ENCODE measurements at regions not wholly inside any gene's neighbourhood (a gene's known extent, or its start where the extent isn't known, plus 50 kb on each side); places are given as distances from the start of the nearest gene placed in this dataset.
"Not testable (repeated sequence)": the region's sequence is repeated elsewhere in the genome, so short reads cannot be mapped to it uniquely, and the experiment has no call there.

DNA sequence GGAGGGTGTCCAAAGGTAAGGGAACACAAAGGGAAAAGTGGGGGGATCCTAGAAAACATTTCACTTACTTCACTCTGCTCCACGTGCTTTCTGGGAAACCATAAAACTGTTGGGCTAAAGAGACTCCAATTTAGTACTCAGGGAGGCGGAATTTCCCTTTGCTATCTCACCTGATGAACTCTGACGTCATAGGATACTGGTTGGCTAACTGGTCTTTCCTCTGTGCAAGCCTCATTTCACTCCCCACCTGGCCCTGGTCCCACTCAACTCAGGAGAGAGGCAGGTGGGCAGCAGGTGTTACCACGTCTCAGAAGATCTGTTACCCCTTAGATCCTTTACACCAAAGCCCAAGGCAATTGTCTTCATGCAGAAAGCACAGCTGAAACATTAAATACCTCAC lies 51.8 kb upstream of the PMAIP1 start:
- DNase-seq (ENCODE audit: low spot score): no peak

DNA sequence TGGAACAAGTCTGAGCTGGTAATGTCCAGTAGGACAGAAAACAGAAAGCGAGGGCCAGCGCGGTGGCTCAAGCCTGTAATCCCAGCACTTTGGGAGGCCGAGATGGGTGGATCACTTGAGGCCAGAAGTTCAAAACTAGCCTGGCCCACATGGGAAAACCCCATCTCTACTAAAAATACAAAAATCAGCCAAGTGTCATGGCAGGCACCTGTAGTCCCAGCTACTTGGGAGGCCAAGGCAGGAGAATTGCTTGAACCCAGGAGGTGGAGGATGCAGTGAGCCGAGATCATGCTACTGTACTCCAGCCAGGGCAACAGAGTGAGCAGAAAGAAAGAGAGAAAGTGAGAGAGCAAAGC lies 52.3 kb upstream of the PMAIP1 start:
- DNase-seq (ENCODE audit: low spot score): not testable (repeated sequence)

DNA sequence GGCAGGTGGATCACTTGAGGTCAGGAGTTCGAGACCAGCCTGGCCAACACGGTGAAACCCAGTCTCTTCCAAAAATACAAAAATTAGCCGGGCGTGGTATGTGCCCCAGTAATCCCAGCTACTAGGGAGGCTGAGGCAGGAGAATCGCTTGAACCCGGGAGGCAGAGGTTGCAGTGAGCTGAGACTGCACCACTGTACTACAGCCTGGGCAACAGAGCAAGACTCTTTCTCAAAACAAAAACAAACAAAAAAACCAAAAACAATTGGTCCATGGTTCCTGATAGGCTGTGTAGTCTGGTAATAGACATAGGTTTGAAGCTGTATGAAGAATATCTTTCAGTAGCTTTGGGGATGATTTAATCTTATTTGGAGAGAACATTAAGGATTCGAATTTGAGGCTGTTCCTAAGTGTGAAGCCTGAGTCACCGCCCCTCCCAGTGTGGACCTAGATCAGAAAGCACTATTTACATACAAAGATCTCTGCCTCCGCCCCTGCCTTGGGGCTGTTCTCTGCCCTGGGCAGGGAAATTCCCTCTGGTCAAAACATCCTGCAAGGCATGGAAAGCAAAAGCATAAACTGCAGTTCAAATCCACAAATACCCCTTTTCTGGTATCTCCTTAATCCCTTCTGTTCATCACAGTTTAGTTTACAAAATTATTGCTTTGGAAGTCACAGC lies 52.8 kb upstream of the PMAIP1 start:
- no peak for DNase-seq (ENCODE audit: low spot score)

DNA sequence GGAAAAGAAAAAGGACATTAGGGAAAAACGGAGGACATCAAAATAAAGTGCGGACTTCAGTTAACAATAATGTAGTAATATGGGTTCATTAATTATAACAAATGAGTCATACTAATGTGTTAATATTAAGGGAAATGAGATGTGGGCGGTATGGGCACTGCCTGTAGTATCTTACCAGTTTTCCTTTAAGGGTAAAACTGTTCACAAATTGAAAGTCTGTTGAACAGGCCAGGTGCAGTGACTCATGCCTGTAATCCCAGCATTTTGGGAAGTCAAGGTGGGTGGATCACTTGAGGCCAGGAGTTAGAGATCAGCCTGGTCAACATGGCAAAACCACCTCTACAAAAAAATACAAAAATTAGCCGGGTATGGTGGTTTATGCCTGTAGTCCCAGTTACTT lies 56.8 kb upstream of the PMAIP1 start:
- no peak for DNase-seq (ENCODE audit: low spot score)

DNA sequence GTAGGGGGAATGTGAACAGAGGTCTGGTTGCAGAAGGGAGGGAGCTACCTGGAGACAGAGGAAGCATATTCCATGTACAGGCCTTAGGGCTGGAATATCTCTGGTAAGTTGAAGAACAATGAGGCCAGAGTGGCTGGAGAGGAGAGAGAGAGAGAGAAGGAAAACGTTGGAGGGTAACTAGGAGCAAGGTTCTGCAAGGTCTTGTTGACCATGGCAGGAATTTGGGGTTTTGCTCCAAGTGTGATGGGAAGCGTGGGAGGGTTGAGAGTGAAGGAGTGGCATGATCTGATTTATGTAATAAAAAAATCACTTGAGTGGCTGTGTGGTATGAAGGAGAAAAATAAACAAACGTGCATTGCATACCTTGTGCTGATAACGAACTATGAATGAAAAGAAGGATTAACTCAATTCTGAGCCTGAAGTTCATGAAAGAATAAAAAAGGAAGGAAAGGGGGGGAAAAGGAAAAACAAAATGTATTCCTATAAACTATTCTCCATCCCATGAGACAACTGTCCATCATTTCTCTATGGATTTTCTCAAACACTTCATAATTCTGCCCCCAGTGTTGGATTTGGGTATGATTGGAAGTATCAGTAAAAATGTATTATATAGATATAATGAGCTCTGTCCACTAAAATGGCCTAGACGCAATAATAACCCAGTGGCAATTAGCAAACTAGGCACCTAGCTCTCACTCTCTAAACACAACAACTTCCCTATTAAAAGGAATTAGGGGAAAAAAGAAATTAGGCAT lies 59.7 kb upstream of the PMAIP1 start:
- DNase-seq (ENCODE audit: low spot score): no peak

GRCh38 chr18:59839246-59839645 lies 60.5 kb upstream of the PMAIP1 start:
- DNase-seq (ENCODE audit: low spot score): no peak

DNA sequence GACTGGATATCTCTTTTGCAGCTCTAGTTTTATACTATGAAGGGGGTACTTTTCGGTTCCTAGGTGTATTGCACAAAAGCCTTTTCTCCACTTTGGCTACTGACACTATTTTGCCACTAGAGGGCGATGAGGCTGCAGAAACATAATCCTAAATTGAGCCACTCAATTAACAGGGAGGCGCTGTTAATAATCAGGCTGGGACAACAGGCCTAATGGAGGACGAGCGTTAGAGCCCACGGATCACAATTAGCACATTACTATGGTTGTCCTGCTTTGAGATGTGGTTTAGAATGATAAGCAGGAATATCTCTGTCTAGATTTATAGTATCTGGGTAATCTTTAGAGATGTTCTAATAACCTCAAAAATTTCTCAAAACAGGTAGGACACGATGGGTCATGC lies 62.2 kb upstream of the PMAIP1 start:
- DNase-seq (ENCODE audit: low spot score): peak; percentile 64

GRCh38 chr18:59835605-59836379 lies 64.0 kb upstream of the PMAIP1 start:
- no peak for DNase-seq (ENCODE audit: low spot score)

DNA sequence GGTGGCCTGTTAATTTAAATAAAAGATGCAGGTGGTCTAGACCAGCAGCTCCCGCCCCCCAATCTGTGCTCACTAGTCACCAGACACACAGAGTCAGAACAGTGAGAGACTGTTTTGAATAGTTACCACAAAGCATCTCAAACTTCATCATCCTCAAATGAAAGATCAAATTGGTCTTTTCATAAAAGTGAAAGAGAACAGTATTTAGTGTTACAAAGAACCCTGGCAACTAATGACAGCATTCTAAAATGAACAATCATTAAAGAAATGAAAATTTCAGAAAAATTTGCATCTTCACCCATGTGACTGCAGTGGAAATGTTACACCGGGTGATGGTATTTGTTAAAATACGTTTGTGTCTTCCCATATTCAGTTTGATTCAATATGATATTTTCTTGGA lies 65.5 kb upstream of the PMAIP1 start:
- no peak for DNase-seq (ENCODE audit: low spot score)

GRCh38 chr18:59833785-59834184 lies 66.0 kb upstream of the PMAIP1 start:
- DNase-seq (ENCODE audit: low spot score): no peak

- DNase-seq (ENCODE audit: low spot score): peak; percentile 72
These were observed 76.1 kb upstream of the PMAIP1 start for GRCh38 chr18:59823596-59824195.

- DNase-seq (ENCODE audit: low spot score): no peak
These were observed 76.9 kb upstream of the PMAIP1 start for GRCh38 chr18:59822612-59823550.

GRCh38 chr18:59821983-59822382 lies 77.8 kb upstream of the PMAIP1 start:
- no peak for DNase-seq (ENCODE audit: low spot score)

- DNase-seq (ENCODE audit: low spot score): no peak
These were observed 79.1 kb upstream of the PMAIP1 start for GRCh38 chr18:59820663-59821062.

DNA sequence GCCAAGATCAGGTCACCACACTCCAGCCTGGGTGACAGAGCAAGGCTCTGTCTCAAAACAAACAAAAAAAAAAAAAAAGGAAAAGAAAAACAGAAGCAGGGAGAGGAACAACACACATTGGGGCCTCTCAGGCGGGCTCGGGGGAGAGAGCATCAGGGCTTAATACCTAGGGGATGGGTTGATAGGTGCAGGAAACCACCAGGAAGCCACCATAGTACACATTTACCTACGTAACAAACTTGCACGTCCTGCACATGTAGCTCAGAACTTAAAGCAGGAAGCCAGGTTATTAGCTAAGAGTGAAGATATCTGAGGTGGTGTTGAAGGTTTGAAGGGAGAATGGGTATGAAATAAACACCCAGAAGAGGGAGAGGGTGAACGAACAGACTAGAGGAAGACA lies 81.0 kb upstream of the PMAIP1 start:
- DNase-seq (ENCODE audit: low spot score): no peak

- DNase-seq (ENCODE audit: low spot score): no peak
These were observed 84.9 kb upstream of the PMAIP1 start for GRCh38 chr18:59814891-59815290.

- no peak for DNase-seq (ENCODE audit: low spot score)
These were observed 85.9 kb upstream of the PMAIP1 start for GRCh38 chr18:59813942-59814341.

GRCh38 chr18:59810735-59811520 lies 88.9 kb upstream of the PMAIP1 start:
- DNase-seq (ENCODE audit: low spot score): no peak

DNA sequence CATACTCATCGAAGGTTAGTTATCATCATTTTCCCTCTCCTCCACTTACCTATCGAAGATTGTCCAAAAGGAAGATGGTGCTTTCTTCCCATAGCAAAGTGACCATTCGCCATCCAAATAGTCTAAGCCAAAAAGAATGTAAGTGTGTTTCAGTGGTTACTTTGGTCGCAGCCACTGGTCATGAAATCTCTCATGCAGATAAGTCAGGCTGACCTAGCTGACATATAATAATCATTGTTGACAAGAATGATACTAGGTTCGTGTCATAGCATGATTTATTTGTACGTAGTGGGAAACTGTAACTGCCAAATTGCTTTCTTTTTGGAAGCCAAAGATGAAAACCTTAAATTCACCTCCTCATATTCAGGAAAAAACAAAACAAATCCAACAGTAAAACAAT lies 89.6 kb upstream of the PMAIP1 start:
- DNase-seq (ENCODE audit: low spot score): no peak

GRCh38 chr18:59802031-59802430 lies 97.8 kb upstream of the PMAIP1 start:
- DNase-seq (ENCODE audit: low spot score): no peak

Measured in SK-N-DZ (cell line).